ENCODE measurements at regions not wholly inside any gene's neighbourhood (a gene's known extent, or its start where the extent isn't known, plus 50 kb on each side); places are given as distances from the start of the nearest gene placed in this dataset.

DNA sequence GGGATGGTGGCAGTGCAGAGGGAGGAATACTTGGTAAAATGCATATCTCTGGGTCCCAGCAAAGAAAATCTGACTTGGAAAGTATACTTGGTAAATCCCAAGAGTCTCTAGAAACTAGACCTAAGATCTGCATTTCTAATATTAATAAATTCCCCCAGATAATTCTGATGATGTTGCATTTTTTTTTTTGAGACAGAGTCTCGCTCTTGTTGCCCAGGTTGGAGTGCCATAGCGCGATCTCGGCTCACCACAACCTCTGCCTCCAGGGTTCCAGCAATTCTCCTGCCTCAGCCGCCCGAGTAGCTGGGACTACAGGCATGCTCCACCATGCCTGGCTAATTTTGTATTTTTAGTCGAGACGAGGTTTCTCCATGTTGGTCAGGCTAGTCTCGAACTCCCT lies 97.9 kb upstream of the ANK3 start:
- no peak for TF ChIP-seq CTCF (IDR thresholded peaks at IDR 0.05; ENCODE audit: low read depth, low read length)
- no peak for TF ChIP-seq EZH2phosphoT487 (IDR thresholded peaks at IDR 0.05; ENCODE audit: low read depth)
- Histone ChIP-seq H3K27ac (ENCODE audit: low read length) (no peak overlapping the region), H3K4me3 (ENCODE audit: low read length) (no peak overlapping the region), H3K79me2 (ENCODE audit: low read length) (no peaks in the 10 kb centered on the region), H4K20me1 (ENCODE audit: insufficient read depth, low read length) (no peaks in the 10 kb centered on the region), H3K4me2 (ENCODE audit: low read length) (no peak overlapping the region), H3K9me3 (ENCODE audit: insufficient read depth, low read length) (no peaks in the 10 kb centered on the region), H3K4me1 (ENCODE audit: low read length) (no peaks in the 10 kb centered on the region; the same call in 1 of the 2 replicates), H3K27me3 (ENCODE audit: low read depth, low read length) (no peaks in the 10 kb centered on the region), H3K9ac (ENCODE audit: low read length) (no peak overlapping the region), H2AFZ (ENCODE audit: low read depth, low read length) (no peak overlapping the region), H3K36me3 (replicated peaks; ENCODE audit: low read depth, low read length) (no peaks in the 10 kb centered on the region)

- Histone ChIP-seq H3K27ac (ENCODE audit: low read length) (no peak overlapping the region), H3K4me1 (ENCODE audit: low read length) (no peaks in the 10 kb centered on the region; the same call in 1 of the 2 replicates), H3K9ac (ENCODE audit: low read length) (no peak overlapping the region), H3K4me3 (ENCODE audit: low read length) (no peak overlapping the region), H4K20me1 (ENCODE audit: insufficient read depth, low read length) (no peaks in the 10 kb centered on the region), H2AFZ (ENCODE audit: low read depth, low read length) (no peak overlapping the region), H3K79me2 (ENCODE audit: low read length) (no peaks in the 10 kb centered on the region), H3K27me3 (ENCODE audit: low read depth, low read length) (no peaks in the 10 kb centered on the region), H3K4me2 (ENCODE audit: low read length) (no peak overlapping the region), H3K36me3 (replicated peaks; ENCODE audit: low read depth, low read length) (no peaks in the 10 kb centered on the region), H3K9me3 (ENCODE audit: insufficient read depth, low read length) (no peaks in the 10 kb centered on the region)
- TF ChIP-seq EZH2phosphoT487 (IDR thresholded peaks at IDR 0.05; ENCODE audit: low read depth) (no peak), CTCF (IDR thresholded peaks at IDR 0.05; ENCODE audit: low read depth, low read length) (no peak)
Observed at GRCh38 chr10:60485025-60485424, 95.3 kb upstream of the ANK3 start.

DNA sequence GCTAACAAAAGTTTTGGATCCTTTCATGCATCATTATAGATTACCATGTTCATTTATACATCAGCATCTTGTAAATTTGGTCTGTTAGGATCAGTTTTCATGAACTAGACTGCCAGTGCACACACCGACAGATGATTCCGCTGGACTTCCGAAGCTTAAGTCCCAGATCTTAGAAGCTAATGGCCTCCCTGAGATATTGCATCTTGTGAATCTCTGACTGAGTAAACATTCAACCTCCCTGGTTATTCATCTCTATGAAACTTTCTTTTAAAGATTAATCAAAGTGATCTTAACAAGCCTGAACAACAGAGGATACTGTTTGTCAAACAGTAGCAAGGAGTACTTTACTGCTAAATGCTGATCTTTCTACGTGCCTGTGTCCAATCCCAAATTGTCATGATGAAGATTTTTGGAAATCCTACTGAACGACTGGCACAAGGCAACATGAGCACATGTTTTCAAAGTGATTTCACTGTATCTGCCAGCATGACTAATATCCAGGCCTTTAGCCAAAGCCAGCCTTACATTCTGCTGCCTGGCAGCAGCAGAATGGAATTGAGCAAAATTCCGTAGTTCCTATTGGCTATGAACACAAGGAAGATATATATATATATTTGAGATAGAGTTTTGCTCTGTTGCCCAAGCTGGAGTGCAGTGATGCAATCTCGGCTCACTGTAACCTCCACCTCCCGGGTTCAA lies 91.3 kb upstream of the ANK3 start:
- no peaks in the 10 kb centered on the region for H3K27me3 ChIP-seq (ENCODE audit: low read depth, low read length)
- H3K36me3 ChIP-seq (replicated peaks; ENCODE audit: low read depth, low read length), result no peaks in the 10 kb centered on the region
- no peak overlapping the region for H2AFZ ChIP-seq (ENCODE audit: low read depth, low read length)
- no peaks in the 10 kb centered on the region for H3K79me2 ChIP-seq (ENCODE audit: low read length)
- no peak overlapping the region for H3K4me2 ChIP-seq (ENCODE audit: low read length)
- H3K4me1 ChIP-seq (ENCODE audit: low read length), result peaks cover 3% of the 10 kb centered on the region; the same call in 1 of the 2 replicates
- H3K9ac ChIP-seq (ENCODE audit: low read length), result no peak overlapping the region
- H4K20me1 ChIP-seq (ENCODE audit: insufficient read depth, low read length), result no peaks in the 10 kb centered on the region
- H3K27ac ChIP-seq (ENCODE audit: low read length), result no peak overlapping the region
- H3K4me3 ChIP-seq (ENCODE audit: low read length), result no peak overlapping the region
- no peak for TF ChIP-seq EZH2phosphoT487 (IDR thresholded peaks at IDR 0.05; ENCODE audit: low read depth)
- TF ChIP-seq CTCF (IDR thresholded peaks at IDR 0.05; ENCODE audit: low read depth, low read length), result no peak
- H3K9me3 ChIP-seq (ENCODE audit: insufficient read depth, low read length), result no peaks in the 10 kb centered on the region

DNA sequence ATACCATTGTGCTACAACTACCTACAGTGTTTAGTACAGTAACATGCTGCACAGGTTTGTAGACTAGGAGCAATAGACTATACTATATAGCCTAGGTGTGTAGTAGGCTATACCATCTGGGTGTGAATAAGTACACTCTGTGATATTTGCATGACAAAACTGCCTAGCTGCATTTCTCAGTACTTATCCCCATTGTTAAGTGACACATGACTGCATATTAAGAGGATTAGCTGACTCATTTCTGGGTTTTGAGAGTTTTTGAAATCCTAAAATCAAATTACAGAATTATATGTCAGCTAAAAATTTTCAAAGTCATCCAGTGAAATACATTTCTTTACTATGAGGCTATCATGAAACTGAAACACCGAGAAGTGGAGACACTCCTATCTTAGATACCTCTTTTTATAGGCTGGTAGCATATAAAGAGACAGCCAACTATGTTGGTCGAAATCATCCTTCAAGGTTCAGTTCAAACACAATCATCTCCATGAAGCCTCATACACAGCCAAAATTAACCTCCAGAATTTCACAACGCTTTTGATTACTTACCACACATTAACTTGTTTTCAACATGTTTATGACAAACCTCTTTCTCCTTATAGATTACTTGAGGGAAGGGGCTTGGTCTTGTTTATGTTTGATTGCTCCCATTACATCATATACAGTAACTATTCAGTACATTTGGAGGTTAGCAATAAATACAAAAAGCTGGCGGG lies 89.8 kb upstream of the ANK3 start:
- H3K27me3 ChIP-seq (ENCODE audit: low read depth, low read length), result no peaks in the 10 kb centered on the region
- H4K20me1 ChIP-seq (ENCODE audit: insufficient read depth, low read length), result no peaks in the 10 kb centered on the region
- H3K27ac ChIP-seq (ENCODE audit: low read length), result no peak overlapping the region
- no peak for TF ChIP-seq CTCF (IDR thresholded peaks at IDR 0.05; ENCODE audit: low read depth, low read length)
- no peak for TF ChIP-seq EZH2phosphoT487 (IDR thresholded peaks at IDR 0.05; ENCODE audit: low read depth)
- H2AFZ ChIP-seq (ENCODE audit: low read depth, low read length), result no peak overlapping the region
- H3K4me3 ChIP-seq (ENCODE audit: low read length), result no peak overlapping the region
- no peak overlapping the region for H3K4me2 ChIP-seq (ENCODE audit: low read length)
- no peaks in the 10 kb centered on the region for H3K79me2 ChIP-seq (ENCODE audit: low read length)
- H3K4me1 ChIP-seq (ENCODE audit: low read length), result peaks cover 3% of the 10 kb centered on the region; the same call in 1 of the 2 replicates
- no peaks in the 10 kb centered on the region for H3K9me3 ChIP-seq (ENCODE audit: insufficient read depth, low read length)
- H3K9ac ChIP-seq (ENCODE audit: low read length), result no peak overlapping the region
- no peaks in the 10 kb centered on the region for H3K36me3 ChIP-seq (replicated peaks; ENCODE audit: low read depth, low read length)
